ENCODE measurements at regions not wholly inside any gene's neighbourhood (a gene's known extent, or its start where the extent isn't known, plus 50 kb on each side); places are given as distances from the start of the nearest gene placed in this dataset.

- TF ChIP-seq POLR2AphosphoS5 (IDR thresholded peaks at IDR 0.05; ENCODE audit: low read depth, low read length), result no peak
- no peak for TF ChIP-seq POLR2A (IDR thresholded peaks at IDR 0.05; ENCODE audit: low read depth, low read length)
- no peak for TF ChIP-seq SPI1 (IDR thresholded peaks at IDR 0.05; ENCODE audit: low read depth, low read length)
Observed at GRCh38 chr6:122130026-122130348, 269.5 kb upstream of the HSF2 start.
